Memory B cell (primary cell): ENCODE measurements at regions not wholly inside any gene's neighbourhood (a gene's known extent, or its start where the extent isn't known, plus 50 kb on each side); places are given as distances from the start of the nearest gene placed in this dataset.

ENCODE experiments used
- ATAC-seq: fragments of 150-1000 bp; cut with Tn5 transposase; 2 replicates; pipeline ENCODE4 v1.10.0; 2021; ENCODE audit warnings: low read depth, mild to moderate bottlenecking, moderate library complexity
- DNase-seq, 2 donors: peaks; one replicate each; pipeline ENCODE4 v3.0.0; 2022; ENCODE audit warnings: low spot score in 2 of 2
- H3K27ac Mint-ChIP-seq: one replicate; pipeline ENCODE4 v1.8.0; 2022; ENCODE audit warnings: mild to moderate bottlenecking, moderate library complexity, mixed read lengths
- H3K27me3 Mint-ChIP-seq: one replicate; pipeline ENCODE4 v1.8.0; 2022; ENCODE audit warnings: mixed read lengths
- H3K36me3 Mint-ChIP-seq: one replicate; pipeline ENCODE4 v1.8.0; 2022; ENCODE audit warnings: mild to moderate bottlenecking, mixed read lengths
- H3K4me1 Mint-ChIP-seq: one replicate; pipeline ENCODE4 v1.8.0; 2022; ENCODE audit warnings: mixed read lengths
- H3K4me3 Mint-ChIP-seq: one replicate; pipeline ENCODE4 v1.8.0; 2022; ENCODE audit warnings: mild to moderate bottlenecking, moderate library complexity, mixed read lengths
- H3K9me3 Mint-ChIP-seq: one replicate; pipeline ENCODE4 v1.8.0; 2022; ENCODE audit warnings: mixed read lengths

DNA sequence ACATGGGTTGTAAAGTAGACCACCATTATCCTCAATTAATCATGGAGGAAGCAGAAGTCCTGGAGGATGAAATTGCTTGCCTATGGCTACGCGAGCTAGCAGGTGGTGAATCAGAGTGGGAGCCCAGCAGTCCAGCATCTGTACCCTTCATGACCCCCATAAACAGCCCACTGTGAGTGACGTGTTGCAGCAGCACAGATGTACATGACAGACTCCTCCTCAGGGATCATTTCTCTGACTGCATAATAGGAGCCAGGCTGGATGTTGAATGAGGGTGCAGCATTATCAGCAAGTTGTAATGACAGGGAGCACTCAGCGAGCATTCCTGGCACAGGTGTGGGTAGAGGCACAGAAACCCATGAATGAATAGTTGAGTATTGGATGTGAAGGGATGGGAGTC lies 339.3 kb downstream of the MYCN start:
- Mint-ChIP-seq H3K27ac (no peak overlapping the region), H3K27me3 (peaks cover 7% of the 10 kb centered on the region), H3K4me1 (no peaks in the 10 kb centered on the region), H3K9me3 (no peaks in the 10 kb centered on the region), H3K36me3 (no peaks in the 10 kb centered on the region), H3K4me3 (no peak overlapping the region)
- no peak for ATAC-seq
- DNase-seq = no peak

DNA sequence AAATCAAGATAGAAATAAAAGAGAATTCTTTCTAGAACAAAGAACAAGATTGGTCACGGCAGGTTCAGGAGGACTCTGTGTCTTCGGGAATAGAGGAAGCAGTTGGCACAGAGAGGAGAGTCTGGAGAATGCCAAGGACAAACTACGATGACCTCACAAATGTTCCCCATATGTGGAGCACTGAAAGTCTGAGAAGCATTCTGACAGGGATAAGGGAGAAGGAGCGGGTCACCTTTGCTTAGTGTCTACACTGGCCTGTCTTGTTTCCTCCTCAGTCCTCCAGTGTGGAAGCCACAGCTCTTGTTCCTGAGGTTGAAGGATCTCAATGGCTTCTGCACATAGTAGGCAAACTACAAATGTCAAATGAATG lies 338.8 kb downstream of the MYCN start:
- ATAC-seq = no peak
- Mint-ChIP-seq H3K27ac (no peak overlapping the region), H3K9me3 (no peaks in the 10 kb centered on the region), H3K4me3 (no peak overlapping the region), H3K4me1 (no peaks in the 10 kb centered on the region), H3K36me3 (no peaks in the 10 kb centered on the region), H3K27me3 (peaks cover 4% of the 10 kb centered on the region)
- no peak for DNase-seq

DNA sequence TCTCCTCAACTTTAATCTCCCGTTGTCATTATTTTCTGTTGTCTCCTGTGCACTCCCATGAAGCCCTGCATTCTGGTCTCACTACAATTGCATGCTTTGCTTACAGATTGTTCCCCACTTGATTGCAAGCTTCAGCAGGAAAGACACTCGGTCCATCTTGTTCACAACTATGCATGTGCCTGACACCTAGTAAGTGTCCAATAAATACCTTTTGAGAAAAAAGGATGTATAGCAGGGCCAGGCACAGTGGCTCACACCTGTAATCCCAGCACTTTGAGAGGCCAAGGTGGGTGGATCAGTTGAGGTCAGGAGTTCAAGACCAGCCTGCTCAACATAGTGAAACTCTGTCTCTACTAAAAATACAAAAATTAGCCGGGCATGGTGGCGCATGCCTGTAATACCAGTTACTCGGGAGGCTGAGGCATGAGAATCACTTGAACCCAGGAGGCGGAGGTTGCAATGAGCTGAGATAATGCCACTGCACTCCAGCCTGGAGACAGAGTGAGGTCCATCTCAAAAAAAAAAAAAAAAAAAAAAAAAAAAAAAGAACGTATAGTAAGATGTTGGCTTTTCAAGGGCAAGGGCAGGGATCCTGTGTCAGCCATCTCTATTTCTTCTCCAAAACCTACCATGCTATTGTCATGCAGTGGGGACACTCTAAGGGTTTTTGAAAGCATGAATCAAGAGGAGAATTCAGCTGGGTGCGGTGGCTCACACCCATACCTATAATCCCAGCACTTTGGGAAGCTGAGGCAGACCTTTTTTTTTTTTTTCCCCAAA lies 338.3 kb downstream of the MYCN start:
- Mint-ChIP-seq H3K27me3 (peaks cover 4% of the 10 kb centered on the region), H3K9me3 (no peaks in the 10 kb centered on the region), H3K4me3 (no peak overlapping the region), H3K4me1 (no peaks in the 10 kb centered on the region), H3K36me3 (no peaks in the 10 kb centered on the region), H3K27ac (no peak overlapping the region)
- ATAC-seq = no peak
- DNase-seq = no peak

DNA sequence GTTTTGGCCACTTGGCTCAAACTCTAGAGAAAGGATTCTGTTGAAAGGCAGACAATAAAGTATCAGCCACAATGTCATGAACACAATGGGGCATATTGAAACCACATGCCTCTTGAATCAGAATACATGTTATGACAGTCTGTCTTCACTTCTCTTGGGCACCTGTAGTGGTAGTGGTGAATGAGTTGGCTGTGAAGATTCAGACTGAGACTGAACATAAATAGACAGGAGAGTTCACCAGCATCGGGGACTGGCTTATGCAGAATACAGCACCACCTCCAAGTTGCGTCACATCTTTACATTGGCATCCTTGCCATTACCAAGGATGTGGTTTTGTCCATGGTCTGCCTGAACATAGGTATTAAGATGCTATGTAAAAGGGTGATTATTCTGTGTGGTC lies 336.8 kb downstream of the MYCN start:
- ATAC-seq (no peak), DNase-seq (no peak)
- Mint-ChIP-seq H3K27ac (no peak overlapping the region), H3K36me3 (no peaks in the 10 kb centered on the region), H3K9me3 (no peaks in the 10 kb centered on the region), H3K4me3 (no peak overlapping the region), H3K27me3 (peaks cover 2% of the 10 kb centered on the region), H3K4me1 (no peaks in the 10 kb centered on the region)

DNA sequence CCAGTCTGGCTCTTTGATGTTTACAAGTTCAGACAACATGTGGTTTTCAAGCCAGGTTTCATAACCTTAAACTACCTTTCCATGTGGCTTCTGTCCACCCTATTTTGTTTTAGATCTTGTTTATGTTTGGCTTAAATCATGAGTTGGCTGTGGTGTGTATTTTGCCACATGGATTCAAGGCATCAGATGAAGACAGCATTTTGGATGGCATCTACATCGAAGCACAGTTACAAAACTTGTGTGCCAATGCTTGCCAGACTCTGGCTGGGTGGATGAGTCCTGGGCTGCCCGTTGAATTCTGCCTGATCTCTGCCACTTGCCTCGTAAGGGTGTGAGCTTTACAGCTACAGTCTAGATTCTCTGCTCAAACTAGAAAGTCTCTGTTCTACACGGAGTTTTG lies 335.3 kb downstream of the MYCN start:
- H3K9me3 Mint-ChIP-seq = no peaks in the 10 kb centered on the region

DNA sequence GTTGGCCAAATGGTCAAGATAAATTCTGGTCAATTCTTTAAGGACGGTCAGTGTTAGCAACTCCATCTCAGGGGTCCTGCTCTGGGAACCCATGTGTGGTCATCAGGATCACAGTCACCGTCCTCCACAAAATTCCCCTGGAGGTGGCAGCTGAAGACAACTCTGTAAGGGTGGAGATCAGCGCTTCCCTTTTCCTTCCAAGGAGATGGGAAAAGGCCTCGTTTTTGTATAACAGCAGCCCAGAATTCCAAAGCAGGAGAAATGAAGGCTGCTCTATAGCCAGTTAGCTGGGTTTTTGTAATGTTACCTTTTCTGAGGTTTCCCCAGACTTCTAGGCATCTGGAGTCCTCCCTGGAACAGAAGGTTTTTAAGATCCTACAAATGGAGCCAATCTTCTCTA lies 334.8 kb downstream of the MYCN start:
- H3K4me3 Mint-ChIP-seq = no peak overlapping the region
- ATAC-seq = no peak
- H3K27ac Mint-ChIP-seq = no peak overlapping the region
- H3K4me1 Mint-ChIP-seq = no peaks in the 10 kb centered on the region
- no peak for DNase-seq
- H3K36me3 Mint-ChIP-seq = no peaks in the 10 kb centered on the region
- H3K27me3 Mint-ChIP-seq = peaks cover 5% of the 10 kb centered on the region
- H3K9me3 Mint-ChIP-seq = no peaks in the 10 kb centered on the region

More for the DNA sequence above, 335.3 kb downstream of the MYCN start:
- Mint-ChIP-seq H3K4me3 (no peak overlapping the region), H3K4me1 (no peaks in the 10 kb centered on the region), H3K27me3 (peaks cover 4% of the 10 kb centered on the region), H3K27ac (no peak overlapping the region), H3K36me3 (no peaks in the 10 kb centered on the region)
- DNase-seq = no peak
- no peak for ATAC-seq

DNA sequence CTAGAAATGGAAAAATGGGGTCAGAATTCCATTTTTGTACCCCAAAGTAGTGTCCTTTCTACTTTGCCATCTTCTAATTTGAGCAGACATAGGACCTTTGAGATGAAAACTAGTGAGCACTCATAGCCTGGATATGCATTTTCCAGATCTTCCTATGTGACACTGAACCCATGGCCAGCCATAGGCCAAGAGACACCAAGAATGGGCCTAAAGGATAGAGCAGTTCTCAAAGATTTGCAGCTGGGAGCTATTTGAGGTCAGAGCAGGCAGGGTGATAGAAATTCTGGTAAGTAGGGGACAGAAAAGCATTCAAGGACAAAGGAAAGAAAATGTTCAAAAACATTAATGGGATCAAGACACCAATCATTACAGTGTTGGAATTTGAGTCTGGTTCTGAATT lies 332.8 kb downstream of the MYCN start:
- no peaks in the 10 kb centered on the region for H3K9me3 Mint-ChIP-seq
- no peaks in the 10 kb centered on the region for H3K4me1 Mint-ChIP-seq
- ATAC-seq (no peak), DNase-seq (no peak)
- no peak overlapping the region for H3K27ac Mint-ChIP-seq
- no peaks in the 10 kb centered on the region for H3K36me3 Mint-ChIP-seq
- no peak overlapping the region for H3K4me3 Mint-ChIP-seq
- H3K27me3 Mint-ChIP-seq = peaks cover 3% of the 10 kb centered on the region

DNA sequence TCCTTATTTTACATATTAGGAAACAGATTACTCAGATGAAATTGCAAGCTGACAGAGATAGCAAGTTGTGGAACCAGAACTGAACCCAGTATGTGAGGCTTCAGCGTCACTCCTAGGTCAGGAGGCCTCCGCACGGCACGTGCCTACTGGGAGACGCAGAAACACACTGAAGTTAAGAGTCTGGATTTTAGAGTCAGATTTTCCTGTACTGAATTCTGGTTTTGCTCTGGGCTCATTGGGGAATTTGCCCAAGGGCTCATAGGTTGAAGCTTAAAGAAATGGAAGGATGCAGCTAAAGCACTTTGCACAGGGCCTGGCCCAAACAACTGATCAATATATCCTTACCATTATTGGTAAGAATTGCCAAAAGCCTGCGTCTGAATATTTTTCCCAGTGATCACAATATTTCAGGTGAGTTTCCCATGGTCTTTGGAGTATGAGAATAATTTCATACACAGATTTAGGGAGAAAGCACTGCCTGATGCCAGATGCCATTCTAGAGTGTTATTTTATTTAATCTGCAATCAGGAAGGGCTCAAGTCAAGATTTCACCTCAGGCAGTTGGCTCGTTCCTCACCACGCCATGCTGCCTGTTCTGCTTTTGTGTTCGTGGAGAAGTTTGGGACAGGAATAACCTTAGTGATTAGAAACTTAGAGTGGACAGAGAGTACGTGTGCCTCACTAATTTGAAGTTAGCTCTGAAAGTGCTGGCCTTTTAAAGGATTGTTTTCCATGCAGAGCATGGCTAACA lies 331.9 kb downstream of the MYCN start:
- Mint-ChIP-seq H3K9me3 (no peaks in the 10 kb centered on the region), H3K27me3 (peaks cover 3% of the 10 kb centered on the region), H3K4me3 (no peak overlapping the region), H3K27ac (no peak overlapping the region), H3K36me3 (no peaks in the 10 kb centered on the region), H3K4me1 (no peaks in the 10 kb centered on the region)
- no peak for ATAC-seq
- no peak for DNase-seq

DNA sequence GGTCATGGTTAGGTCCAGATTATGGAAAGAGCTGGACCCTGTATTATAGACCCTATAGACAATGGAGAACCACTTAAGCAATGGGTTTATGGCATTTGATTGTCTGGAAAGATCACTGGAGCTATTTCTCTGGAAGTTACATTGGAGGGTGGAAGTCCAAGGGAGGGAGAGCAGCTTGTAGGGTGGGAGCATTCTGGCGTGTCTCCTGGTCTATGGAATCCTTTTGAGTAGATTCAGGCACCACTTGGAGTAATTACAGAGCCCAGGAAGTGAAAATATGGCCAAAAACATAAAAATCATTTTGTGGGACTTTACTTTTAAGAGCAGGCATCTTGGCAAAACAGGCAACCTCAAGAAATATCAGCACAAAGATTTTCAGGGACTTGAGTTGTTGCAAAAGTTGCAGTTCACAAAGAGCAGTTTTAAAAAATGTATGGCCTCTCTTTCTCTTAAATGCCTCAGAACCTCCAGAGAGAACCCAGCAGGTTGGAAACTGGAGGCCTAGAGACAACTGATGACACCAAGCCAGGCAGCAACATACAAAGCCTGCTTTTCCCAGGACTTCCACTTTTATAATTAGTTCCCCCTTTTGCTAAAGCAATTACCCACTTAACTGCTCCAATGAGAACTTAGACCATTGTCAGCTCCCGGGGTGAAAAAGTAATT lies 331.0 kb downstream of the MYCN start:
- H3K27ac Mint-ChIP-seq = no peak overlapping the region
- ATAC-seq (no peak), DNase-seq (no peak)
- no peaks in the 10 kb centered on the region for H3K36me3 Mint-ChIP-seq
- H3K4me1 Mint-ChIP-seq = no peaks in the 10 kb centered on the region
- H3K27me3 Mint-ChIP-seq = peaks cover 3% of the 10 kb centered on the region
- H3K9me3 Mint-ChIP-seq = no peaks in the 10 kb centered on the region
- H3K4me3 Mint-ChIP-seq = no peak overlapping the region

DNA sequence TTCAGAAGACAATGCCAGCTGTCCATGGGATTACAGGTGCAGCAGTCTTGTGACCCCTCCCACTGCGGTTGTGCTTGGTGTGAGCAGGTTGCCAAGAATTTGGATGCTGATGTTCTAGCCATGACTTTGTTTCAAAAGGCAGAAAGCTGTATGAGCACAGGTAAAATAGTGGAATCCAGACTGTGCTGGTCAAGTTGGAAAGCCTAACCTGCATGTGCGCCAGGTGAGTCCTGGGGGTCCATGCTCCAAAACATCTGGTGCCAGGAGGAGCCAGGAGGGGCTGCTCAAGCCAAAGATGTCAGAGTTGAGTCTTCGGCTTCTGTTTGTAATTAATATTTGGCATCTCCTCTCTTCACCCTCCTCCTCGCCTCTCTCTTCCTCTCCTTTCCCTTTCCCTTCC lies 330.1 kb downstream of the MYCN start:
- no peak overlapping the region for H3K4me3 Mint-ChIP-seq
- DNase-seq = no peak
- H3K4me1 Mint-ChIP-seq = no peaks in the 10 kb centered on the region
- no peaks in the 10 kb centered on the region for H3K36me3 Mint-ChIP-seq
- H3K9me3 Mint-ChIP-seq = no peaks in the 10 kb centered on the region
- H3K27me3 Mint-ChIP-seq = peaks cover 3% of the 10 kb centered on the region
- H3K27ac Mint-ChIP-seq = no peak overlapping the region
- ATAC-seq = no peak

DNA sequence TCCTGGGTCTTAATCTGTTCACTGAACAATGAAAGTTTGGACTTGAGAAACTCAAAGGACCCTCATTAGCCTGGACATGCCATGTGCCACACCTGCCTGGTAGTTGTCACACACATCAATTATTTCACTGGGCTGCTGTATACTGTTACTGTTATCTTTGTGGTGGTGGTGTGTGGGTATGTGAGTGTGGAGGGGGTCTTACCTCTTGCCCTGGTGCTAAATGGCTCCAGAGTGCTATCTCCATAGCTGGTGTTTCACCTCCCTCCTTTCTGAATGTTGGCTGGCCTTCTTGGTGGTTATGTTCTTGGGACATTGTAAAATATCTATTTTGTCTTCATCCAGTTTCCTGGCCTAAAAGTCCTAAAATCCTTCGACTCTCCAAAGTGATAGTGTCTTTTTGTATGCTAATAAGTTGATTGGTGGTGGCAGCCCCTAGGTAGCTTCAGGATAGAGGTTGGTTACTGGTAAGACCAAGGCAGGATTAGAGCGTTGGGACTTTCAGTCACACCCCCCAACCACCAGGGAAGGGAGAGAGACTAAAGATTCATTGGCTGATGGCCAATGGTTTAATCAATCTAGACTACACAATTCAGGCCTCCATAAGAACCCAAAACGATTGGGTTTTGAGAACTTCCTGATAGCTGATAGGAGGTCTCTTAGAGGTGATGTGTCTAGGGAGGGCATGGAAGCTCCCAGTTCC lies 328.1 kb downstream of the MYCN start:
- Mint-ChIP-seq H3K9me3 (no peaks in the 10 kb centered on the region), H3K36me3 (no peaks in the 10 kb centered on the region), H3K4me1 (no peaks in the 10 kb centered on the region), H3K4me3 (no peak overlapping the region), H3K27ac (no peak overlapping the region), H3K27me3 (peaks cover 3% of the 10 kb centered on the region)
- ATAC-seq (no peak), DNase-seq (no peak)

DNA sequence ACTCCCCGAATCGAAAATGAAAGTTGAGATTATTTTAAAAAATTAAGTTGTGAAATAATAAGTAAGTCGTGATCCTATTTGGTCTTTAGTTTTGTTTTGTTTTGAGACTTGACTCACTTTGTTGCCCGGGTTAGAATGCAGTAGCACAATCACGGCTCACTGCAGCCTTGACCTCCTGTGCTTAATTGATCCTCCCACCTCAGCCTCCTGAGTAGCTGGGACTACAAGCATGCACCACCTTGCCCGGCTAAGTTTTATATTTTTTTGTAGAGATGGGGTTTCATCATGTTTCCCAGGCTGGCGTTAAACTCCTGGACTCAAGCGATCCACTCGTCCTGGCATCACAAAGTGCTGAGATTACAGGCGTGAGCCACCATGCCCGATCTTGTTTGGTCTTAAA lies 326.2 kb downstream of the MYCN start:
- no peak for DNase-seq
- peaks cover 5% of the 10 kb centered on the region for H3K27me3 Mint-ChIP-seq
- H3K36me3 Mint-ChIP-seq = no peaks in the 10 kb centered on the region
- no peaks in the 10 kb centered on the region for H3K4me1 Mint-ChIP-seq
- H3K9me3 Mint-ChIP-seq = no peaks in the 10 kb centered on the region
- H3K4me3 Mint-ChIP-seq = no peak overlapping the region
- H3K27ac Mint-ChIP-seq = no peak overlapping the region
- ATAC-seq = no peak

DNA sequence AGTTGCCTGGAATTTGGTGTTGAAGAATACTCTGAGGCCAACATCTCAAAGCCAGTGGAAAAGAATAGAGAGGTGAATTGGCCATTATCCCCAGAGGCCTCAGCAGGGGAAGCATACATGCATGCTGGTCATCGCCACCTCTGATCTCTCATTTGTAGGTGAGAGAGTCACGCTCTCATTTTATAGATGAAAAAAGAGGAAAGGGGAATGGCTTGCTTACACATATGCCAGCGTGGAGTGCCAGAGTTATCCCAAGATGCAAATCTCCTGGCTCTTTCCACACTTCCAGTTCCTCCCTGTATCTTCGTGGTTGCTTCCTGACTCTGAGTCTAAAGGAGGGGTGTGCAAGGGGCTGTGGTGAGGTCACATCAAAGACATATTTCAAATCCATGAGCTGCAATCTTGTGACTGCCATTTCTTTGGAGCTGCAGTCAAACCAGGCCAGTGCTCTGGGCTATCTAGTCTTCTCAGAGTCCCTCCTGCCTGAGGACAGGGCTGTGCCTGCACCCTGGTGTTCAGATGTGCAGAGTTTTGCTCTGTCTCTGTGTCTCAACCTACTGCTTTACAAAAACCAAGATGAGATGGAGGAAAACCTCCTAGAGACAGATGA lies 324.7 kb downstream of the MYCN start:
- no peak for ATAC-seq
- DNase-seq = no peak
- H3K27me3 Mint-ChIP-seq = peaks cover 2% of the 10 kb centered on the region
- H3K4me3 Mint-ChIP-seq = no peak overlapping the region
- no peaks in the 10 kb centered on the region for H3K36me3 Mint-ChIP-seq
- no peak overlapping the region for H3K27ac Mint-ChIP-seq
- H3K4me1 Mint-ChIP-seq = no peaks in the 10 kb centered on the region
- H3K9me3 Mint-ChIP-seq = no peaks in the 10 kb centered on the region

DNA sequence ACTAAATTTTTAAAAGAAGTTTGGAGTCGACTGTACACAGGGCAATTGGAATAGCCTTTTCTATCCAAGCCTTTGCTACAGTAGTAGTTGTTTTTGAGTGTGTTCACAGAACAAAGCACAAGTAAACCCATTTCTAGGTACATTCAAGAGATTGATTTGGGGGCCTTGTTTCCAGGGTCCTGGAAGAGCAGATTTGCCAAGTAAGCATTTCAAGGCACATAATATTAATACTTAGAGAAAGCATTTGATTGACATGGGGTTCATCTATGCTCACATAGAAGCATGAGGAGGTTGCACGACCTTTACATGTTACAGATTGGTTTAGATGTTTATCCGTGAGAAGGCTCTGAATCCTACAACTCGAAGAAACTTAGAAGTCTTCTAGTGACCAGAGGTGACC lies 324.1 kb downstream of the MYCN start:
- no peak for ATAC-seq
- H3K27ac Mint-ChIP-seq = no peak overlapping the region
- DNase-seq = no peak
- H3K36me3 Mint-ChIP-seq = no peaks in the 10 kb centered on the region
- no peak overlapping the region for H3K4me3 Mint-ChIP-seq
- no peaks in the 10 kb centered on the region for H3K4me1 Mint-ChIP-seq
- peaks cover 2% of the 10 kb centered on the region for H3K27me3 Mint-ChIP-seq
- no peaks in the 10 kb centered on the region for H3K9me3 Mint-ChIP-seq
